Peyer's patch (tissue), 4 donors: ENCODE measurements at regions not wholly inside any gene's neighbourhood (a gene's known extent, or its start where the extent isn't known, plus 50 kb on each side); places are given as distances from the start of the nearest gene placed in this dataset.

Experiments used
- CTCF ChIP-seq, 6 experiments: fragments of 450-650 bp in 4 of 6; fragments of 200-600 bp in 2 of 6; sonication (generic) in 1 of 6; IDR thresholded peaks; one replicate each; pipeline ENCODE4 v1.5.1; 2017 to 2019; ENCODE audit warnings: antibody characterized with exemption in 6 of 6, mild to moderate bottlenecking in 3 of 6, moderate library complexity in 1 of 6
- POLR2A ChIP-seq, 2 donors: fragments of 450-650 bp; IDR thresholded peaks; one replicate each; pipeline ENCODE4 v1.5.1; 2017; ENCODE audit warnings: antibody characterized with exemption in 2 of 2, mild to moderate bottlenecking in 2 of 2, moderate library complexity in 2 of 2

DNA sequence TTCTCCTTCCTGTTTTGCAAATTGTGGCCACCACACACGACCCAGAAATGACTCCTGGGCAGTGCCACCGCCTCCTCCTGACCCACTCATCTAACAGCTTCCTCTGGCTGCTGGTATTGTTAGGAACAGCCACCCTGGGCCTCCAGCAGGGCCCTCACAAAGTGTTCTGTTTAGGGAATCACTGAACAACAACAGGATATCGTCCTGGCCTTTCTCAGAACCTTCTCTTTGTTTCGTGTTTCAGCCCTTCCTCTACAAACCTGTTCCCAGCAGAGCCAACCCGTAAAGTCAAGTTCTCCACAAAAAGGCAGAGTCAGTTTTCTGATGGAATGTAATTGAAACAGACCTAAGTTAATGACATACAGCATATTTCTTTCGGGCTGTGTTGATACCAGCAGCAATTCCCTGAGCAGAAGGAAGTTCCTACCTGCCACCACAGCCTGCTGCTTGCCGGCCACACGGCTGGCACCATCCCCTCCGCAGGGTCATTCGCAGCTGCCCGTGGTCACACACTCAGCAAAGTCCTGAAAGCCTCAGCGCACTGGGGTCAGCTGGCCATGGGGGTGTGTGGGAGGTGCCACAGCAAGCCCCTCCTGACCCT lies 91.7 kb upstream of the PITRM1 start:
- TF ChIP-seq CTCF (IDR thresholded peaks at IDR 0.05) (no peak), POLR2A (IDR thresholded peaks at IDR 0.05) (no peak)
